GM12891 (cell line): ENCODE measurements at regions not wholly inside any gene's neighbourhood (a gene's known extent, or its start where the extent isn't known, plus 50 kb on each side); places are given as distances from the start of the nearest gene placed in this dataset.

Experiments used
- POLR2A ChIP-seq: IDR thresholded peaks from 2 replicates; pipeline ENCODE4 v1.6.1; 2011; ENCODE audit warnings: low read depth, low read length, control low read depth
- POLR2AphosphoS5 ChIP-seq: IDR thresholded peaks from 2 replicates; pipeline ENCODE4 v1.6.1; 2011; ENCODE audit warnings: low read depth, low read length, control low read depth
- TAF1 ChIP-seq: IDR thresholded peaks from 2 replicates; pipeline ENCODE4 v1.6.1; 2011; ENCODE audit warnings: low read depth, low read length, control low read depth

DNA sequence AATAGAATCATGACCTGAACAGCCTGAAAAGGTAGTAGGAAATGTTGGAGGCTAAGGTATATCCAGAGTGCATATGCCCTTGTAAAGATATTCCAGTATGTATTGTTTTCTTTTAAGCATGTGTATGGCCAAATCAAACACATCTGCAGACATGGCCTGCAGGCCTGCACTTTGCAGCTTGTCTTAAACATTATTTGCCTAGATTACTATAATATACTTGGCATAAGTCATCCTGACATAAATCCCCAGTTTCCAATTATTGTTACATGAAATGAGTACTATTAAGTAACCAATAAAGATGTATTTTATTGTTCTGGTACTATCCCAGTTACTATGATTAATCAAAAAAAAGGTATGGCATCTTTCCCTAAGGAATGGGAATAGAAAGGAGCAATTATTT, 169.1 kb upstream of the PTBP2 start:
- TF ChIP-seq POLR2A (no peak), POLR2AphosphoS5 (no peak), TAF1 (no peak)
